HEK293 (cell line): ENCODE measurements at regions not wholly inside any gene's neighbourhood (a gene's known extent, or its start where the extent isn't known, plus 50 kb on each side); places are given as distances from the start of the nearest gene placed in this dataset.

Experiments
- CTCF ChIA-PET: fragments of 350-600 bp; formaldehyde crosslinking; extraction: SDS; loops from one replicate; lab custom pipeline; 2021; ENCODE audit warnings: antibody characterized with exemption; lab: Yijun Ruan, JAX
- POLR2A ChIA-PET: fragments of 300-600 bp; formaldehyde crosslinking; extraction: SDS; loops from one replicate; lab custom pipeline; 2020; ENCODE audit warnings: antibody characterized with exemption, inconsistent platforms; lab: Yijun Ruan, JAX
- H3K27ac ChIP-seq: fragments of 200-500 bp; sonication (Bioruptor generic); 2 replicates; pipeline ENCODE4 v1.5.1; 2014; ENCODE audit warnings: low read depth, low read length, control low read depth, inconsistent platforms; ENCODE audit errors: extremely low read depth
- H3K36me3 ChIP-seq, 2 experiments: fragments of 200-500 bp in 1 of 2; sonication (Bioruptor generic) in 1 of 2; 1 replicate in 1 of 2; 2 replicates in 1 of 2; pipeline ENCODE4 v1.5.1; 2014 to 2017; ENCODE audit warnings: inconsistent platforms in 2 of 2, low read length in 2 of 2; ENCODE audit not compliant: control insufficient read depth in 2 of 2, insufficient read depth in 1 of 2
- H3K4me1 ChIP-seq: fragments of 200-500 bp; sonication (Bioruptor generic); 2 replicates; pipeline ENCODE4 v1.5.1; 2014; ENCODE audit warnings: mild to moderate bottlenecking, low read length, inconsistent platforms; ENCODE audit not compliant: control insufficient read depth, insufficient read depth
- H3K4me3 ChIP-seq: 2 replicates; pipeline ENCODE4 v1.5.1; 2011; ENCODE audit warnings: low read depth, mild to moderate bottlenecking, control low read depth, low read length, moderate library complexity
- H3K9me3 ChIP-seq: fragments of 200-500 bp; sonication (Bioruptor generic); 2 replicates; pipeline ENCODE4 v1.5.1; 2014; ENCODE audit warnings: low read depth, low read length, inconsistent platforms; ENCODE audit not compliant: control insufficient read depth, insufficient read depth
- BCL11A ChIP-seq: fragments of 450-650 bp; formaldehyde crosslinking; IDR thresholded peaks from 2 replicates; pipeline ENCODE4 v1.5.1; 2016; ENCODE audit warnings: low read depth, missing biosample characterization, missing genetic modification characterization
- FEZF1 ChIP-seq: fragments of 450-650 bp; formaldehyde crosslinking; IDR thresholded peaks from 2 replicates; pipeline ENCODE4 v1.5.1; 2016; ENCODE audit warnings: missing biosample characterization, missing genetic modification characterization
- GLIS1 ChIP-seq: fragments of 450-650 bp; formaldehyde crosslinking; IDR thresholded peaks from 2 replicates; pipeline ENCODE4 v1.5.1; 2016; ENCODE audit warnings: missing biosample characterization, missing genetic modification characterization
- HOXC10 ChIP-seq: sonication (generic); formaldehyde crosslinking; IDR thresholded peaks from 2 replicates; pipeline ENCODE4 v1.8.1; 2023; ENCODE audit warnings: mild to moderate bottlenecking, missing genetic modification reagents
- KLF1 ChIP-seq: fragments of 450-650 bp; formaldehyde crosslinking; IDR thresholded peaks from 2 replicates; pipeline ENCODE4 v1.5.1; 2016; ENCODE audit warnings: missing biosample characterization, missing genetic modification characterization
- KLF16 ChIP-seq: fragments of 450-650 bp; formaldehyde crosslinking; IDR thresholded peaks from 2 replicates; pipeline ENCODE4 v1.5.1; 2017; ENCODE audit warnings: missing biosample characterization, missing genetic modification characterization
- SALL2 ChIP-seq: fragments of 450-650 bp; formaldehyde crosslinking; IDR thresholded peaks from 2 replicates; pipeline ENCODE4 v1.5.0; 2017; ENCODE audit warnings: missing biosample characterization, mild to moderate bottlenecking, missing genetic modification characterization, borderline replicate concordance
- ZBTB20 ChIP-seq: fragments of 450-650 bp; formaldehyde crosslinking; IDR thresholded peaks from 2 replicates; pipeline ENCODE4 v1.5.1; 2016; ENCODE audit warnings: missing biosample characterization, missing genetic modification characterization
- ZBTB21 ChIP-seq: fragments of 450-650 bp; formaldehyde crosslinking; IDR thresholded peaks from 2 replicates; pipeline ENCODE4 v1.5.1; 2017; ENCODE audit warnings: missing biosample characterization, missing genetic modification characterization
- ZBTB48 ChIP-seq: fragments of 450-650 bp; formaldehyde crosslinking; IDR thresholded peaks from 2 replicates; pipeline ENCODE4 v1.5.1; 2016; ENCODE audit warnings: missing biosample characterization, missing genetic modification characterization
- ZBTB49 ChIP-seq: fragments of 450-650 bp; formaldehyde crosslinking; IDR thresholded peaks from 2 replicates; pipeline ENCODE4 v1.5.1; 2016; ENCODE audit warnings: missing biosample characterization, missing genetic modification characterization, low read depth
- ZNF155 ChIP-seq: fragments of 450-650 bp; formaldehyde crosslinking; IDR thresholded peaks from 2 replicates; pipeline ENCODE4 v1.5.1; 2016; ENCODE audit warnings: missing biosample characterization, missing genetic modification characterization
- ZNF169 ChIP-seq: fragments of 450-650 bp; formaldehyde crosslinking; IDR thresholded peaks from 2 replicates; pipeline ENCODE4 v1.5.1; 2016; ENCODE audit warnings: missing biosample characterization, missing genetic modification characterization
- ZNF175 ChIP-seq: fragments of 450-650 bp; formaldehyde crosslinking; IDR thresholded peaks from 2 replicates; pipeline ENCODE4 v1.5.1; 2016; ENCODE audit warnings: missing biosample characterization, missing genetic modification characterization
- ZNF366 ChIP-seq: fragments of 450-650 bp; formaldehyde crosslinking; conservative IDR thresholded peaks from 2 replicates; pipeline ENCODE4 v1.5.1; 2016; ENCODE audit warnings: missing biosample characterization, missing genetic modification characterization
- ZNF391 ChIP-seq: fragments of 450-650 bp; formaldehyde crosslinking; IDR thresholded peaks from 2 replicates; pipeline ENCODE4 v1.5.1; 2016; ENCODE audit warnings: low read depth, missing biosample characterization, missing genetic modification characterization, borderline replicate concordance
- ZNF473 ChIP-seq: fragments of 450-650 bp; formaldehyde crosslinking; IDR thresholded peaks from 2 replicates; pipeline ENCODE4 v1.5.1; 2017; ENCODE audit warnings: missing biosample characterization, missing genetic modification characterization
- ZNF514 ChIP-seq: fragments of 450-650 bp; formaldehyde crosslinking; IDR thresholded peaks from 2 replicates; pipeline ENCODE4 v1.5.1; 2016; ENCODE audit warnings: missing biosample characterization, missing genetic modification characterization
- ZNF629 ChIP-seq: fragments of 450-650 bp; formaldehyde crosslinking; IDR thresholded peaks from 2 replicates; pipeline ENCODE4 v1.5.1; 2017; ENCODE audit warnings: missing biosample characterization, missing genetic modification characterization
- ZNF791 ChIP-seq: fragments of 450-650 bp; formaldehyde crosslinking; IDR thresholded peaks from 2 replicates; pipeline ENCODE4 v1.5.1; 2016; ENCODE audit warnings: missing biosample characterization, missing genetic modification characterization
- ZSCAN16 ChIP-seq: fragments of 450-650 bp; formaldehyde crosslinking; IDR thresholded peaks from 2 replicates; pipeline ENCODE4 v1.5.1; 2016; ENCODE audit warnings: missing biosample characterization, missing genetic modification characterization
- ZSCAN23 ChIP-seq: fragments of 450-650 bp; formaldehyde crosslinking; IDR thresholded peaks from 2 replicates; pipeline ENCODE4 v1.5.1; 2016; ENCODE audit warnings: missing biosample characterization, missing genetic modification characterization
- ZSCAN30 ChIP-seq: fragments of 450-650 bp; IDR thresholded peaks from 2 replicates; pipeline ENCODE4 v1.5.1; 2018; ENCODE audit warnings: missing biosample characterization, mild to moderate bottlenecking, missing genetic modification characterization, moderate library complexity
- TF ChIP-seq, protein P1 (sequence below): fragments of 450-650 bp; formaldehyde crosslinking; IDR thresholded peaks from 2 replicates; pipeline ENCODE4 v1.5.1; 2016; ENCODE audit warnings: missing biosample characterization, missing genetic modification characterization
- TF ChIP-seq, protein P2 (sequence below): fragments of 450-650 bp; formaldehyde crosslinking; IDR thresholded peaks from 2 replicates; pipeline ENCODE4 v1.5.1; 2016; ENCODE audit warnings: missing biosample characterization, missing genetic modification characterization

DNA sequence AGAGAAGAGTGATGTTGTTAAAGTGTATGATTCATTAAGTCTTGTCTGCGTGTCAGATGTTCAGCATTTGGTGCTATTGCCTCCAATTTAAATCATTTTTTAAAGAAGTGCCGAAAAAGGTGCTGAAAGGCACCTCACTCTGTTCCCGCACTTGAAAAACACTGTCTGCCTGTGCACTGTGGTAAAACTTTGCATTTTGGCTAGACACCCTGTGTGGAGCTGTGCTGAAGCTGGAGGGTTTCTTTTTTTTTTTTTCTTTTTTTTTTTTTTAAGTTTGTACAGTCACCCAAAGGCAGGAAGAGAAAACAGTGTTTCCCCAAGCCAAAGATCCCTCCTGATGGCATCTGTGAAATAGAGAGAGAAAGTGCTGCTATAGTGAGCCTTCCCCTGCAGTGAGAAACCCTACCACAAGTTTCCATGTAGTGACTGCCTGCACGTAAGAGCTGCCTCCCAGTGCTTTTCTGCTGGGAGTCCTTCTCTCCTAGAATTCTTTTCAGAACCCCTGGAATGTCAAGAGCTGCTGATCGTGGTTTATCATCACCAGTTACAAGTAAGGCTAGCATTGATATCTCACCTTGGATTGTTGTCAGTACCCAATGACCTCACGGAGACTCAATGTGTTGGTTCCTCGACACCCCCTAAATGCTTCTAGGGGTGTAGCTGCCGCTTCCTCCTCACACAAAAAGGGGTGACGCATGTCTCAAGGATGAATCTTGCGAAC, 116.0 kb upstream of the SOX9 start:
- Histone ChIP-seq H3K9me3 (no peaks in the 10 kb centered on the region), H3K4me3 (no peak overlapping the region), H3K27ac (no peak overlapping the region), H3K4me1 (no peaks in the 10 kb centered on the region), H3K36me3 (no peaks in the 10 kb centered on the region)
- TF ChIP-seq ZBTB49 (tag by site-specific recombination) (no peak), ZSCAN16 (no peak), BCL11A (no peak), ZBTB21 (tag by site-specific recombination) (no peak), HOXC10 (CRISPR knock-in tag) (no peak), ZBTB20 (no peak), ZNF155 (tag by site-specific recombination) (no peak), KLF1 (tag by site-specific recombination) (no peak), ZNF514 (tag by site-specific recombination) (no peak), GLIS1 (no peak), FEZF1 (no peak), SALL2 (tag by site-specific recombination) (no peak), ZNF366 (tag by site-specific recombination) (no peak), ZNF629 (tag by site-specific recombination) (no peak), ZNF169 (tag by site-specific recombination) (no peak), ZNF175 (tag by site-specific recombination) (no peak), ZSCAN23 (tag by site-specific recombination) (no peak), ZNF473 (tag by site-specific recombination) (no peak), KLF16 (tag by site-specific recombination) (no peak), ZSCAN30 (tag by site-specific recombination) (no peak)
- ChIA-PET CTCF (no interaction called here), POLR2A (no interaction called here)

DNA sequence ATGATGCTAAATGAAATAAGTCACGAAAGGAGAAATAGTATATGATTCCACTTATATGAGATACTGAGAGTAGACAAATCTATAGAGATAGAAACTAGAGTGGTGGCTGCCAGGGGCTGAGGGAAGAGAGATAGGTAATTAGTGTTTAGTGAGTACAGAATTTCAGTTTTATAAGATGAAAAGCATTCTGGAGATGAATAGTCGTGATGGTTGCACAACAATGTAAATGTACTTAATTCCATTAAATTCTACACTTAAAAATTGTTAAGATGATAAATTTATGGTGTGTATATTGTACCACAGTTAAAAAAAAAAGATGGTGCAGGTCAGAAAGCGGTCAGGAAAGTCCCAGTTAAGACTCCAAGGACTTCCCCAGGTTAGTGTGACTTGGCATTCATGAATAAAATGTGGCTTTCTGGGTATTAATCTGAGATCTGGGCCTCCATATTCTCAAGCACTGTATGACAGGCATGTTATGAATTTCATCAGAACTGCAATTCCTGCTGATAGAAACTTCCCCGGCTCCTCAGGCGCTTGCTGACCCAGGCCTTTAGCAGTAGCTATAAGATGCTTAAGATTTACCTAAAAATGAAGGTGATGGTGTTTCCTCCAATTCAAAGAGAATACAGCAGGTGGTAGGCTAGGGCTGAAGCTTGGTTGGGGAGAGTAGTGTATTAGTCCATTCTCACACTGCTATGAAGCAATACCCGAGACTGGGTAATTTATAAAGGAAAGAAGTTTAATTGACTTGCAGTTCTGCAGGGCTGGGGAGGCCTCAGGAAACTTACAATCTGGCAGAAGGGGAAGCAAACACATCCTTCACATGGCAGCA, 115.3 kb upstream of the SOX9 start:
- Histone ChIP-seq H3K9me3 (no peaks in the 10 kb centered on the region), H3K4me3 (no peak overlapping the region), H3K27ac (no peak overlapping the region), H3K36me3 (no peaks in the 10 kb centered on the region), H3K4me1 (no peaks in the 10 kb centered on the region)
- ChIA-PET POLR2A (no interaction called here), CTCF (no interaction called here)
- TF ChIP-seq FEZF1, result no peak
- TF ChIP-seq ZNF791 (tag by site-specific recombination), result no peak
- TF ChIP-seq, protein P1, sequence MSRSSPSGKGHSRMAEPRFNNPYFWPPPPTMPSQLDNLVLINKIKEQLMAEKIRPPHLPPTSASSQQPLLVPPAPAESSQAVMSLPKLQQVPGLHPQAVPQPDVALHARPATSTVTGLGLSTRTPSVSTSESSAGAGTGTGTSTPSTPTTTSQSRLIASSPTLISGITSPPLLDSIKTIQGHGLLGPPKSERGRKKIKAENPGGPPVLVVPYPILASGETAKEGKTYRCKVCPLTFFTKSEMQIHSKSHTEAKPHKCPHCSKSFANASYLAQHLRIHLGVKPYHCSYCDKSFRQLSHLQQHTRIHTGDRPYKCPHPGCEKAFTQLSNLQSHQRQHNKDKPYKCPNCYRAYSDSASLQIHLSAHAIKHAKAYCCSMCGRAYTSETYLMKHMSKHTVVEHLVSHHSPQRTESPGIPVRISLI (tag by site-specific recombination), result no peak
- no peak for TF ChIP-seq ZNF391 (tag by site-specific recombination)
- TF ChIP-seq, protein P2, sequence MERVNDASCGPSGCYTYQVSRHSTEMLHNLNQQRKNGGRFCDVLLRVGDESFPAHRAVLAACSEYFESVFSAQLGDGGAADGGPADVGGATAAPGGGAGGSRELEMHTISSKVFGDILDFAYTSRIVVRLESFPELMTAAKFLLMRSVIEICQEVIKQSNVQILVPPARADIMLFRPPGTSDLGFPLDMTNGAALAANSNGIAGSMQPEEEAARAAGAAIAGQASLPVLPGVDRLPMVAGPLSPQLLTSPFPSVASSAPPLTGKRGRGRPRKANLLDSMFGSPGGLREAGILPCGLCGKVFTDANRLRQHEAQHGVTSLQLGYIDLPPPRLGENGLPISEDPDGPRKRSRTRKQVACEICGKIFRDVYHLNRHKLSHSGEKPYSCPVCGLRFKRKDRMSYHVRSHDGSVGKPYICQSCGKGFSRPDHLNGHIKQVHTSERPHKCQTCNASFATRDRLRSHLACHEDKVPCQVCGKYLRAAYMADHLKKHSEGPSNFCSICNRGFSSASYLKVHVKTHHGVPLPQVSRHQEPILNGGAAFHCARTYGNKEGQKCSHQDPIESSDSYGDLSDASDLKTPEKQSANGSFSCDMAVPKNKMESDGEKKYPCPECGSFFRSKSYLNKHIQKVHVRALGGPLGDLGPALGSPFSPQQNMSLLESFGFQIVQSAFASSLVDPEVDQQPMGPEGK (tag by site-specific recombination), result no peak
- TF ChIP-seq ZBTB48 (tag by site-specific recombination), result no peak
